Hepatocyte (in vitro differentiated cells): ENCODE measurements at regions not wholly inside any gene's neighbourhood (a gene's known extent, or its start where the extent isn't known, plus 50 kb on each side); places are given as distances from the start of the nearest gene placed in this dataset.

Source experiments
- CTCF ChIP-seq: fragments of 200-600 bp; sonication (generic); IDR thresholded peaks from 2 replicates; pipeline ENCODE4 v1.5.1; 2016; ENCODE audit warnings: antibody characterized with exemption, mild to moderate bottlenecking; ENCODE audit not compliant: poor library complexity
- EZH2 ChIP-seq: fragments of 200-600 bp; sonication (generic); IDR thresholded peaks from 2 replicates; pipeline ENCODE4 v1.6.1; 2016; ENCODE audit warnings: antibody characterized with exemption, mild to moderate bottlenecking, borderline replicate concordance
- EZH2phosphoT487 ChIP-seq: fragments of 200-600 bp; sonication (generic); IDR thresholded peaks from one replicate; pipeline ENCODE4 v1.6.1; 2018; ENCODE audit warnings: antibody characterized with exemption, mild to moderate bottlenecking, low read depth, moderate library complexity; ENCODE audit not compliant: unreplicated experiment, severe bottlenecking

- TF ChIP-seq EZH2 = no peak
- TF ChIP-seq CTCF = no peak
- TF ChIP-seq EZH2phosphoT487 = no peak
Observed at GRCh38 chr1:187396929-187397796, 568.4 kb downstream of the PLA2G4A start.
